Ishikawa (cell line): ENCODE measurements at regions not wholly inside any gene's neighbourhood (a gene's known extent, or its start where the extent isn't known, plus 50 kb on each side); places are given as distances from the start of the nearest gene placed in this dataset.

Experiments used
- CEBPB ChIP-seq: IDR thresholded peaks from 2 replicates; pipeline ENCODE4 v1.6.1; 2012
- CREB1 ChIP-seq: IDR thresholded peaks from 2 replicates; pipeline ENCODE4 v1.6.1; 2012; ENCODE audit warnings: low read depth
- EGR1 ChIP-seq: IDR thresholded peaks from 2 replicates; pipeline ENCODE4 v1.6.1; 2012
- EP300 ChIP-seq: IDR thresholded peaks from 2 replicates; pipeline ENCODE4 v1.6.1; 2012; ENCODE audit warnings: borderline replicate concordance
- FOXM1 ChIP-seq: IDR thresholded peaks from 2 replicates; pipeline ENCODE4 v1.6.1; 2012; ENCODE audit warnings: low read depth, borderline replicate concordance
- MAX ChIP-seq: IDR thresholded peaks from 2 replicates; pipeline ENCODE4 v1.6.1; 2012
- NFIC ChIP-seq: IDR thresholded peaks from 2 replicates; pipeline ENCODE4 v1.6.1; 2012
- RAD21 ChIP-seq: IDR thresholded peaks from 2 replicates; pipeline ENCODE4 v1.6.1; 2012; ENCODE audit warnings: low read depth
- REST ChIP-seq: IDR thresholded peaks from 2 replicates; pipeline ENCODE4 v1.6.1; 2012; ENCODE audit warnings: low read depth, mild to moderate bottlenecking
- TAF1 ChIP-seq: IDR thresholded peaks from 2 replicates; pipeline ENCODE4 v1.6.1; 2012; ENCODE audit warnings: low read depth, mild to moderate bottlenecking
- TCF12 ChIP-seq: IDR thresholded peaks from 2 replicates; pipeline ENCODE4 v1.6.1; 2012; ENCODE audit warnings: low read depth
- TEAD4 ChIP-seq: IDR thresholded peaks from 2 replicates; pipeline ENCODE4 v1.6.1; 2012
- USF1 ChIP-seq: IDR thresholded peaks from 2 replicates; pipeline ENCODE4 v1.6.1; 2012
- YY1 ChIP-seq: IDR thresholded peaks from 2 replicates; pipeline ENCODE4 v1.6.1; 2012; ENCODE audit warnings: low read depth
- ZBTB7A ChIP-seq: IDR thresholded peaks from 2 replicates; pipeline ENCODE4 v1.6.1; 2012; ENCODE audit warnings: low read depth

DNA sequence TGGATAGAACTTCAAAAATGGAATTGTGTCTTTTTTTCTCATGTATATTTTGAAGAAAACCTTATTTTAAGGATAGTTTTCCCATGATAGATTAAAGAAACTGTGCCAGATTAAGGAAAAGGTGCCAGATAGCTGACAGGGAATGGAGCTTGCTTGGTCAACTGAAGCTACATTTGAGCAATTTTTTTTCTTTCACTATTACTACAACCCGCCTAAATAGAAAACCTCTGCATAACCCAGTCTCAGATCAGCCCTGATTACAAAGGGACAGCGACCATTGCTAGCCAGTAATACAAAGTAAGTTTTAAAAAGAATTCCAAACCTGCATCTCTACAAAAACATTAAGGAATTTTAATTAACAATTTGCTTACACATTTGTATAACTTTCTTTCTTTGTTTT lies 1123.4 kb upstream of the LRRTM3 start:
- TF ChIP-seq TCF12 (no peak), MAX (no peak), FOXM1 (no peak), TEAD4 (no peak), CREB1 (no peak), USF1 (no peak), CEBPB (no peak), RAD21 (no peak), REST (no peak), EGR1 (no peak), ZBTB7A (no peak), NFIC (no peak), EP300 (no peak), YY1 (no peak), TAF1 (no peak)

- TF ChIP-seq CREB1: no peak
These were observed 1120.3 kb upstream of the LRRTM3 start for GRCh38 chr10:65805511-65805910.

DNA sequence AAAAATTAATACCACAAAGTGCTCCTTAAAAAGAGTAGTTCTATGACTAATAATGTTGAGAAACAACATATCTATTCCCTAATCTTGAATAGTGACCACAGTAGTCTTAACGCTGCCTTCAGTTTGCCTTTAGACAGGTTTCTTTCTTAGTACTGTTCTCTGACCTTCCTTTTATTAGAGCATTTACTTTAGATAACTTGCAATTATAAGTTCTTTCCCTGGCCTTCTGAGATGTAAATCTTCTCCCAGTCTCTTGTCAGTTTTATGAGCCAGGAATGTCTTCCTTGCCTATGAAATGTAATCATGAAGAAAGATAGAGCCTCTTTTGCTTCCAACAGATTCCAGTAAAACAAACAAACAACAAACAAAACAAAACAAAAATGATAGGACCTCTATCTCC lies 1119.8 kb upstream of the LRRTM3 start:
- TF ChIP-seq USF1 (no peak), EGR1 (no peak), YY1 (no peak), FOXM1 (no peak), CREB1 (no peak), REST (no peak)

DNA sequence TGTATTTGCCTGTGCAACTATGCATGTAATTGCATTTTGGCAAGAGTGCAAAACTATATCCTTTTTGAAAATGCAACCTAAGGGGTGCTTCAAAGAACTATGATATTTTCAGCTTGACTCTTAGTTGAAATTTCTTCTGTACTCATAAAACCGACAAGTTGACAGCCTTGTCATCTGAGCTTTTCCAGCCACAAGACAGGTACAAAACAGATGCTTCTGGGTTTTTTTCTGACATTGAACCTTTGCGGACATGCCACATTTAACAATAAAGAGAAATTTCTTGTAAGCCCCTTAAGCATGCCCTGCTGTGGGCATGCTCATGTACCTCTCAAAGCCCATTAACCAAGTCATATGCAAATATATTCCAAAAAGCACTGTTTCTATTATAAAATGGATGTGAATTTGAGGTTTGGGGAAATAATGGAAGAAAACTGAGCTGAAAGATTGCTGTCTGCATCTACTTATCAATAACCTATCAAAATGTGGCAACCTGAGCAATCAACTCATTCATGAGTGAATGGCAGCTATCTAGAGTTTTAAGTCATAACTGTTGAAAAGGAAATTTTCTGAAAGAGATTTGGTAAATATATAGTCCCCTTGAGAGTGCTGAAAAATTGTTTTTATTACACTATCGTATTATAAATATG lies 1117.0 kb upstream of the LRRTM3 start:
- TF ChIP-seq MAX (no peak), USF1 (no peak), TAF1 (no peak), CREB1 (no peak), RAD21 (no peak)

DNA sequence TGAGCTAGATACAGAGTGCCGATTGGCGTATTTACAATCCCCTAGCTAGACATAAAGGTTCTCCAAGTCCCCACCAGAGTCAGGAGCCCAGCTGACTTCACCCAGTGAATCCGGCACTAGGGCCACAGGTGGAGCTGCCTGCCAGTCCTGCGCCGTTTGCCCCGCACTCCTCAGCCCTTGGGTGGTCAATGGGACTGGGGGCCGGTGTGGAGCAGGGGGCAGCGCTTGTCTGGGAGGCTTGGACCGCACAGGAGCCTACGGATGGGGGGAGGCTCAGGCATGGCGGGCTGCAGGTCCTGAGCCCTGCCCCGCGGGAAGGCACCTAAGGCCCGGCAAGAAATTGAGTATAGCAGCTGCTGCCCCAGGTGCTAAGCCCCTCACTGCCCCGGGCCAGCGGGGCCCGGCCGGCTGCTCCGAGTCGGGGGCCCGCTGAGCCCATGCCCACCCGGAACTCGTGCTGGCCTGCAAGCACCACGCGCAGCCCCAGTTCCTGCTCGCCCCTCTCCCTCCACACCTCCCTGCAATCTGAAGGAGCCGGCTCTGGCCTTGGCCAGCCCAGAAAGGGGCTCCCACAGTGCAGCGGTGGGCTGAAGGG lies 1113.8 kb upstream of the LRRTM3 start:
- TF ChIP-seq ZBTB7A: no peak
- no peak for TF ChIP-seq RAD21
- TF ChIP-seq YY1: no peak
- no peak for TF ChIP-seq NFIC
- TF ChIP-seq MAX: no peak
- no peak for TF ChIP-seq TEAD4
- TF ChIP-seq EP300: no peak
- TF ChIP-seq CREB1: no peak
- no peak for TF ChIP-seq TAF1
- no peak for TF ChIP-seq EGR1
- TF ChIP-seq FOXM1: no peak
- TF ChIP-seq CEBPB: no peak
- TF ChIP-seq TCF12: no peak
- TF ChIP-seq REST: no peak
